ENCODE measurements at regions not wholly inside any gene's neighbourhood (a gene's known extent, or its start where the extent isn't known, plus 50 kb on each side); places are given as distances from the start of the nearest gene placed in this dataset.
"Not testable (repeated sequence)": the region's sequence is repeated elsewhere in the genome, so short reads cannot be mapped to it uniquely, and the experiment has no call there.

DNA sequence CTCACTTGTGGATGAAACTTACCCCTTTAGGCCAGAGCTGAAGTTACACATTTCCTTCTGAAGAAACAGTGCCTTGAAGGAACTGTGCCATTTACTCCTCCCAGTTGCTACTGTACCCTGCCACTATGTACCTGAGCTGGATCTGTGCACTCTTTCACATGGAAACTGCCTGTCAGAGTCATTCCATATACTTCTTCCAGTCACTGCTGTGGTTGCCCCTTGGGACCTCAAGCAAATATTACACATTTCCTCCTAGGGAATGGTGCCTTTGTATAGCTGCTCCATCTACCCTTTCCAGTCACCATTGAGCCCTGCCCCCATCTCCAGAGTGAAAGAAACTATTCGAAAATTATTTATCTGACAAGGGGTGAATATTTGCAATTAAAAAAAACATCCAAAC is 1328.3 kb downstream of the TECRL start:
- DNase-seq (ENCODE audit: low read depth), result no peak

DNA sequence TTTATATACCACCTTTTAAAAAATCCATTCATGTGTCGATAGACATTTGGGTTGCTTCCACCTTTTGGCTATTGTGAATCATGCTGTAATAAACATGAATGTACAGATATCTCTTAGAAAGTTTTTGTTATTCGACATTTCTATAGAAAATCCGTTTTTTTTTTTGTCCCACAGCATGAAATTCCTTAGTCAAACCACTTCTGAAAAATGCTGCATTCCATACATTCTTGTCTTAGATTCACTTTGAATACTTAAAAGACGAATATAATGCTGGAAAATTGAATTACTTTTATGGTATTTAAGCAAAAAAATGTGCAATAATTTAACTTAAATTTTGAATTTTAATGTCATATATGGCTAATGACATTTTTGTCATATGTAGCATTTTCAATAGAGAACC is 1345.5 kb downstream of the TECRL start:
- no peak for DNase-seq (ENCODE audit: low read depth)

- DNase-seq (ENCODE audit: low read depth), result not testable (repeated sequence)
These were observed 1346.4 kb downstream of the TECRL start for GRCh38 chr4:63062891-63063290.

GRCh38 chr4:63049726-63050125 is 1359.5 kb downstream of the TECRL start:
- no peak for DNase-seq (ENCODE audit: low read depth)

GRCh38 chr4:63049278-63049677 is 1360.0 kb downstream of the TECRL start:
- no peak for DNase-seq (ENCODE audit: low read depth)

- DNase-seq (ENCODE audit: low read depth), result no peak
These were observed 1372.9 kb downstream of the TECRL start for GRCh38 chr4:63036159-63036866.

- no peak for DNase-seq (ENCODE audit: low read depth)
These were observed 1379.9 kb downstream of the TECRL start for GRCh38 chr4:63029380-63029779.

GRCh38 chr4:63020661-63021060 is 1388.6 kb downstream of the TECRL start:
- no peak for DNase-seq (ENCODE audit: low read depth)

DNA sequence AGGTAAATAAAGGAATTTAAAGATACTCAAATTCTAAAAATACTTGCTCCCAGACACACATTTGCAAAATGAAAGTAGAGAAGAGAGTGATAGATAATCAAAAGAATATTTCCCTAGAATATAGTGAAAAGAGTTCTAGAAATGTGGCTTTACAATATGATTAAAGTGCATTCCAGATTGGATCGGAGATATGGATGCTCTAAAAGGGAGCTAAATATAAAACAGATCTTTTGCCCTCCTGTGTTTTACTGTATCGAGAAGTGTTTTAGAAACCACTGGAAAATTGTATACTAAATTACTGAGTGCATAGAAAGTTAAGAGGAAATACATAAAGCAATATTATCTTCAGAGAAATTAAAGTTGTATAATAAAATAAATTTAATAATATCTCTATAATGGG is 1392.0 kb downstream of the TECRL start:
- DNase-seq (ENCODE audit: low read depth), result no peak

- DNase-seq (ENCODE audit: low read depth), result no peak
These were observed 1438.4 kb downstream of the TECRL start for GRCh38 chr4:62970846-62971245.

DNA sequence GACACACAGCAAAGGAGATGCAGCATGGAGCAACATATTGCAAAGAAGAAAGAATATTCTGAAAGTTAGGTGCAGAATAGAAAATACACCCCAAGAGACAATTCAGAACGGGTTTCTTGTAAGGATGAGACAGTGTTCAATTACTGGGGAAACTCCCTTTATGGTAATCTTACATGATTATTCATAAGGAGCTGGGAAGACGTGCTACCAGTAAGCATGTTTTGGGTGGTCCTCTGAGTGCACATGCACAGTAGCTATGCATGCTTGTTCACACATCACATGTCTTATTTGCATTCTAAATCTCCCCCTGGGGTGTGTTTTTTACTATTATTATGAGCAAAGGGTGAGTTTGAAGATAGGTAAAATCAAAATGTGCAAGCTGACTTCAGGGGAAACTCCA is 1448.8 kb downstream of the TECRL start:
- DNase-seq (ENCODE audit: low read depth), result no peak

DNA sequence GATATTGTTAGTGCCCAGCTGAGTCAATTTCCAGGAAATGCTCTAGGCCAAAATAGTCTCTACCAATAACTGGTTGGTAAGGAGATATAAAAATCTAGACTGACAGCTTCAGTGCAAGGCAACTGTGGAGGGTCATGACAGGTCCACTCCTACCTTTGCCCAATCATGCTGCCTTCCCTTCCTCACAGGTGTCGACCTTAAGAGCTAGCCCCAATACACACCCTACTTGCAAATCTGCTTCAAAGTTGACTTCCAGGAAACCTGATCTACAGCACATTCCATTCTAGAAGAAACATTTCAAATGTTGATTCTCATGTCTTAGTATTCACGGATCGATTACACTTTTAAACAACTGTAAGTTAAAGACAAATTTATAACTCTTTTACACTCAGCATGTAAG is 1455.5 kb downstream of the TECRL start:
- no peak for DNase-seq (ENCODE audit: low read depth)

GRCh38 chr4:62952366-62952765 is 1456.9 kb downstream of the TECRL start:
- no peak for DNase-seq (ENCODE audit: low read depth)

- no peak for DNase-seq (ENCODE audit: low read depth)
These were observed 1461.1 kb downstream of the TECRL start for GRCh38 chr4:62948108-62948507.

- no peak for DNase-seq (ENCODE audit: low read depth)
These were observed 1469.0 kb downstream of the TECRL start for GRCh38 chr4:62940229-62940628.

GRCh38 chr4:62930884-62931283 is 1478.4 kb downstream of the TECRL start:
- no peak for DNase-seq (ENCODE audit: low read depth)

GRCh38 chr4:62928483-62928882 is 1480.8 kb downstream of the TECRL start:
- no peak for DNase-seq (ENCODE audit: low read depth)

- no peak for DNase-seq (ENCODE audit: low read depth)
These were observed 1481.7 kb downstream of the TECRL start for GRCh38 chr4:62927574-62927973.

GRCh38 chr4:62923783-62924182 is 1485.5 kb downstream of the TECRL start:
- no peak for DNase-seq (ENCODE audit: low read depth)

- DNase-seq (ENCODE audit: low read depth), result no peak
These were observed 1491.6 kb downstream of the TECRL start for GRCh38 chr4:62917649-62918048.

GRCh38 chr4:62914758-62915157 is 1494.5 kb downstream of the TECRL start:
- DNase-seq (ENCODE audit: low read depth), result no peak

DNA sequence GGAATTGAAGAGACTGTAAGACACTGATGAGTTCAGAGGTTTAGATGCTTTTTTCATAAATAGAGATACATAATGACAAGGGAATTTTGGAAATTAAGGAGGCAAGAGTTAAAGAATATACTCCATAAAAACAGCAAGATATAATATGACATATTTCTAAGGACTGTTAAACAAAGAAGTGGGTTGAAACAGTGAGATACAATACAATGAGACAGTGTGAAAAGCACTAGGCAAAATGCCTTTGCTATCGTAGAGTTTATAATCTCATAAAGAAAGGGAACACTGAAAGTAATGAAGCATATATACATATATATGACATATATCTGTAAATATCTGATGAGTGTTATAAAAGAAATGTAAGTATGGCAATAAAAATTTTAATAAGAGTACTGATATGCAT is 1496.2 kb downstream of the TECRL start:
- no peak for DNase-seq (ENCODE audit: low read depth)

GRCh38 chr4:62912531-62912930 is 1496.7 kb downstream of the TECRL start:
- no peak for DNase-seq (ENCODE audit: low read depth)

- no peak for DNase-seq (ENCODE audit: low read depth)
These were observed 1500.0 kb downstream of the TECRL start for GRCh38 chr4:62909238-62909637.
